ENCODE measurements at regions not wholly inside any gene's neighbourhood (a gene's known extent, or its start where the extent isn't known, plus 50 kb on each side); places are given as distances from the start of the nearest gene placed in this dataset.
A peak's percentile ranks its signal among the peaks of the same experiment; 100 is the strongest.
"Not testable (repeated sequence)": the region's sequence is repeated elsewhere in the genome, so short reads cannot be mapped to it uniquely, and the experiment has no call there.

GRCh38 chr6:54525731-54526130, 217.5 kb downstream of the TINAG start:
- peak; percentile 96 for DNase-seq (ENCODE audit: low read depth)
- H3K4me3 ChIP-seq (ENCODE audit: low read depth, low read length): no peak overlapping the region
- in situ Hi-C loops (cut with HindIII; ENCODE audit: low sequenced_read_pairs): no loop called here
- TF ChIP-seq CTCF (IDR thresholded peaks at IDR 0.05; ENCODE audit: low read depth, low read length, missing control alignments): no peak

GRCh38 chr6:54533567-54533966, 225.3 kb downstream of the TINAG start:
- TF ChIP-seq CTCF (IDR thresholded peaks at IDR 0.05; ENCODE audit: low read depth, low read length, missing control alignments): no peak
- in situ Hi-C loops (cut with HindIII; ENCODE audit: low sequenced_read_pairs): no loop called here
- DNase-seq (ENCODE audit: low read depth): no peak
- H3K4me3 ChIP-seq (ENCODE audit: low read depth, low read length): no peak overlapping the region

GRCh38 chr6:54535568-54535967, 227.3 kb downstream of the TINAG start:
- TF ChIP-seq CTCF (IDR thresholded peaks at IDR 0.05; ENCODE audit: low read depth, low read length, missing control alignments): no peak
- H3K4me3 ChIP-seq (ENCODE audit: low read depth, low read length): no peak overlapping the region
- in situ Hi-C loops (cut with HindIII; ENCODE audit: low sequenced_read_pairs): no loop called here
- DNase-seq (ENCODE audit: low read depth): no peak

- no peak for DNase-seq (ENCODE audit: low read depth)
- in situ Hi-C loops (cut with HindIII; ENCODE audit: low sequenced_read_pairs): no loop called here
- no peak overlapping the region for H3K4me3 ChIP-seq (ENCODE audit: low read depth, low read length)
- no peak for TF ChIP-seq CTCF (IDR thresholded peaks at IDR 0.05; ENCODE audit: low read depth, low read length, missing control alignments)
Measured at GRCh38 chr6:54541541-54541940, 233.3 kb downstream of the TINAG start.

GRCh38 chr6:54559136-54559535, 250.9 kb downstream of the TINAG start:
- no peak for TF ChIP-seq CTCF (IDR thresholded peaks at IDR 0.05; ENCODE audit: low read depth, low read length, missing control alignments)
- no peak overlapping the region for H3K4me3 ChIP-seq (ENCODE audit: low read depth, low read length)
- DNase-seq (ENCODE audit: low read depth): no peak
- in situ Hi-C loops (cut with HindIII; ENCODE audit: low sequenced_read_pairs): no loop called here

- in situ Hi-C loops (cut with HindIII; ENCODE audit: low sequenced_read_pairs); H3K4me3 ChIP-seq (ENCODE audit: low read depth, low read length); DNase-seq (ENCODE audit: low read depth): not testable (repeated sequence)
Measured at GRCh38 chr6:54564188-54564587, 255.9 kb downstream of the TINAG start.

- no peak overlapping the region for H3K4me3 ChIP-seq (ENCODE audit: low read depth, low read length)
- TF ChIP-seq CTCF (IDR thresholded peaks at IDR 0.05; ENCODE audit: low read depth, low read length, missing control alignments): no peak
- no peak for DNase-seq (ENCODE audit: low read depth)
- in situ Hi-C loops (cut with HindIII; ENCODE audit: low sequenced_read_pairs): no loop called here
Measured at GRCh38 chr6:54574671-54575070, 266.4 kb downstream of the TINAG start.

Measured in astrocyte of the cerebellum (primary cell).